PFSK-1 (cell line): ENCODE measurements at regions not wholly inside any gene's neighbourhood (a gene's known extent, or its start where the extent isn't known, plus 50 kb on each side); places are given as distances from the start of the nearest gene placed in this dataset.

Source experiments
- FOXP2 ChIP-seq: optimal IDR thresholded peaks from 2 replicates; pipeline ENCODE3; 2011; ENCODE audit warnings: borderline replicate concordance, control low read depth, inconsistent platforms; ENCODE audit not compliant: insufficient read depth; ENCODE audit errors: extremely low read length, extremely low read depth
- POLR2AphosphoS5 ChIP-seq: IDR thresholded peaks from 2 replicates; pipeline ENCODE4 v1.6.1; 2012; ENCODE audit warnings: low read depth, mild to moderate bottlenecking, control low read depth, low read length, moderate library complexity
- REST ChIP-seq, 2 experiments: IDR thresholded peaks; 2 replicates each; pipeline versions ENCODE4 v1.6.1 to v1.8.0; 2011 to 2012; ENCODE audit warnings: low read depth in 2 of 2, low read length in 2 of 2, control low read depth in 1 of 2, inconsistent platforms in 1 of 2, mild to moderate bottlenecking in 1 of 2, moderate library complexity in 1 of 2; ENCODE audit not compliant: insufficient read depth in 1 of 2
- SIN3A ChIP-seq: IDR thresholded peaks from 2 replicates; pipeline ENCODE4 v1.6.1; 2012; ENCODE audit warnings: mild to moderate bottlenecking, low read length, moderate library complexity, borderline replicate concordance; ENCODE audit not compliant: insufficient read depth
- TAF1 ChIP-seq: IDR thresholded peaks from 2 replicates; pipeline ENCODE4 v1.6.1; 2012; ENCODE audit warnings: low read length, control low read depth, borderline replicate concordance; ENCODE audit not compliant: insufficient read depth

GRCh38 chr2:143952536-143952935, 567.4 kb downstream of the ZEB2 start:
- TF ChIP-seq FOXP2 (no peak), TAF1 (no peak), POLR2AphosphoS5 (no peak)

- TF ChIP-seq TAF1 (no peak), FOXP2 (no peak), POLR2AphosphoS5 (no peak), SIN3A (no peak), REST (IDR thresholded peaks at IDR 0.05; ENCODE audit: insufficient read depth in 1 of 2, low read depth in 2 of 2, low read length in 2 of 2) (no peak)
Observed at GRCh38 chr2:143950704-143951103, 569.2 kb downstream of the ZEB2 start.

- TF ChIP-seq POLR2AphosphoS5 (no peak), REST (IDR thresholded peaks at IDR 0.05; ENCODE audit: insufficient read depth in 1 of 2, low read depth in 2 of 2, low read length in 2 of 2) (no peak), FOXP2 (no peak), SIN3A (no peak), TAF1 (no peak)
Observed at GRCh38 chr2:143949121-143949848, 570.6 kb downstream of the ZEB2 start.

- TF ChIP-seq SIN3A: no peak
- no peak for TF ChIP-seq REST (IDR thresholded peaks at IDR 0.05; ENCODE audit: insufficient read depth in 1 of 2, low read depth in 2 of 2, low read length in 2 of 2)
- no peak for TF ChIP-seq TAF1
- TF ChIP-seq FOXP2: no peak
- no peak for TF ChIP-seq POLR2AphosphoS5
Observed at GRCh38 chr2:143948710-143949109, 571.2 kb downstream of the ZEB2 start.

- TF ChIP-seq FOXP2 (no peak), REST (IDR thresholded peaks at IDR 0.05; ENCODE audit: insufficient read depth in 1 of 2, low read depth in 2 of 2, low read length in 2 of 2) (no peak), TAF1 (no peak), SIN3A (no peak), POLR2AphosphoS5 (no peak)
Observed at GRCh38 chr2:143946436-143947391, 573.2 kb downstream of the ZEB2 start.
